T-helper 2 cell treated with Interferon-gamma antibody and Interleukin-4, amounts not matched to agents 5 μg/mL and 100 μg/mL, for 36 hours (primary cell): ENCODE measurements at regions not wholly inside any gene's neighbourhood (a gene's known extent, or its start where the extent isn't known, plus 50 kb on each side); places are given as distances from the start of the nearest gene placed in this dataset.
"Not testable (repeated sequence)": the region's sequence is repeated elsewhere in the genome, so short reads cannot be mapped to it uniquely, and the experiment has no call there.

Experiments used
- DNase-seq: peaks from one replicate; pipeline ENCODE4 v3.0.0; 2021; ENCODE audit warnings: low spot score
- H3K27ac Mint-ChIP-seq: one replicate; pipeline ENCODE4 v1.8.0; 2021; ENCODE audit warnings: mild to moderate bottlenecking, mixed read lengths
- H3K27me3 Mint-ChIP-seq: one replicate; pipeline ENCODE4 v1.8.0; 2021; ENCODE audit warnings: low read depth, mixed read lengths
- H3K36me3 Mint-ChIP-seq: one replicate; pipeline ENCODE4 v1.8.0; 2021; ENCODE audit warnings: low read depth, mixed read lengths
- H3K4me1 Mint-ChIP-seq: one replicate; pipeline ENCODE4 v1.8.0; 2021; ENCODE audit warnings: low read depth, mixed read lengths
- H3K4me3 Mint-ChIP-seq: one replicate; pipeline ENCODE4 v1.8.0; 2022; ENCODE audit warnings: mild to moderate bottlenecking, moderate library complexity, mixed read lengths
- H3K9me3 Mint-ChIP-seq: one replicate; pipeline ENCODE4 v1.8.0; 2021; ENCODE audit warnings: mixed read lengths

GRCh38 chr7:159335181-159335926 lies 190.7 kb upstream of the VIPR2 start:
- H3K27ac Mint-ChIP-seq, DNase-seq, H3K27me3 Mint-ChIP-seq, H3K4me3 Mint-ChIP-seq, H3K36me3 Mint-ChIP-seq, H3K4me1 Mint-ChIP-seq: not testable (repeated sequence)
- H3K9me3 Mint-ChIP-seq: peaks cover 20% of the 10 kb centered on the region

DNA sequence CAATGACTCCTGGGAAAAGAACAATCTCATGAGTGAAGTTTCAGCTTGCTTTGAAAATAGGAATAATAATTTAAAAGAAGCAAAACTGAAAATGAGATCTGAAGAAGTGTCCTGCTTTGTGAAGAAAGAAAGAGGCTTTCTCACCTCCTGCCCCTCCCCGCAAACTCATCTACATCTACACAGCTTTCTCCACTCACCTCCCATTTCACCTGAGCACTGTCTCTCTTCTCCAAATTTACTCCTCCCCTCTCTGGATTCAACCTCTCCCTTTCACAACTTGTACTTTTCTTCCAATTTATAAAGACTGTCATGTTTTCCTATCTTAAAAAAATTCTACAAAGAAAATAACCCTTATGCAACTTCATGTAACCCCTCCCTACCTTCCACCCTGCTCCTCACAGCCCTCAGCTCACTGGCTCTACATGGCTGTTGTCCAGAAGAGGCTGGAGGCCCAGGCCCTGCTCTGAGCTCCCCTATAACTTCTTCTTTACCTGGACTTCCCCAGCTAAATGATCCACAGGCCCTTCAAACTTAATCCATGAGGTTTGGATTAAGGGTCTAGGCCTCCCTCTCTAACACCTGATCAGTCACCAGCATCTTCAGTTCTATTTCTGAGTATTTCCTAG lies 188.3 kb upstream of the VIPR2 start:
- H3K27me3 Mint-ChIP-seq, H3K27ac Mint-ChIP-seq, DNase-seq, H3K4me1 Mint-ChIP-seq, H3K4me3 Mint-ChIP-seq, H3K36me3 Mint-ChIP-seq: not testable (repeated sequence)
- peaks cover 28% of the 10 kb centered on the region for H3K9me3 Mint-ChIP-seq

GRCh38 chr7:159331462-159331861 lies 186.8 kb upstream of the VIPR2 start:
- Mint-ChIP-seq H3K27me3 (no peaks in the 10 kb centered on the region), H3K9me3 (peaks cover 37% of the 10 kb centered on the region), H3K27ac (no peak overlapping the region), H3K4me1 (no peaks in the 10 kb centered on the region), H3K4me3 (no peak overlapping the region), H3K36me3 (no peaks in the 10 kb centered on the region)
- DNase-seq: no peak

GRCh38 chr7:159329818-159330378 lies 185.2 kb upstream of the VIPR2 start:
- no peak overlapping the region for H3K27ac Mint-ChIP-seq
- no peak for DNase-seq
- H3K36me3 Mint-ChIP-seq: no peaks in the 10 kb centered on the region
- H3K4me1 Mint-ChIP-seq: no peaks in the 10 kb centered on the region
- no peaks in the 10 kb centered on the region for H3K27me3 Mint-ChIP-seq
- no peak overlapping the region for H3K4me3 Mint-ChIP-seq
- peaks cover 43% of the 10 kb centered on the region for H3K9me3 Mint-ChIP-seq

- Mint-ChIP-seq H3K27ac (no peak overlapping the region), H3K4me3 (no peak overlapping the region), H3K36me3 (no peaks in the 10 kb centered on the region), H3K4me1 (no peaks in the 10 kb centered on the region), H3K27me3 (no peaks in the 10 kb centered on the region), H3K9me3 (peaks cover 40% of the 10 kb centered on the region)
- no peak for DNase-seq
These were observed 183.4 kb upstream of the VIPR2 start for GRCh38 chr7:159328096-159328495.

GRCh38 chr7:159323359-159323758 lies 178.7 kb upstream of the VIPR2 start:
- H3K9me3 Mint-ChIP-seq: peaks cover 26% of the 10 kb centered on the region
- no peaks in the 10 kb centered on the region for H3K27me3 Mint-ChIP-seq
- H3K27ac Mint-ChIP-seq: no peak overlapping the region
- no peaks in the 10 kb centered on the region for H3K36me3 Mint-ChIP-seq
- DNase-seq: no peak
- H3K4me1 Mint-ChIP-seq: no peaks in the 10 kb centered on the region
- H3K4me3 Mint-ChIP-seq: no peak overlapping the region

DNA sequence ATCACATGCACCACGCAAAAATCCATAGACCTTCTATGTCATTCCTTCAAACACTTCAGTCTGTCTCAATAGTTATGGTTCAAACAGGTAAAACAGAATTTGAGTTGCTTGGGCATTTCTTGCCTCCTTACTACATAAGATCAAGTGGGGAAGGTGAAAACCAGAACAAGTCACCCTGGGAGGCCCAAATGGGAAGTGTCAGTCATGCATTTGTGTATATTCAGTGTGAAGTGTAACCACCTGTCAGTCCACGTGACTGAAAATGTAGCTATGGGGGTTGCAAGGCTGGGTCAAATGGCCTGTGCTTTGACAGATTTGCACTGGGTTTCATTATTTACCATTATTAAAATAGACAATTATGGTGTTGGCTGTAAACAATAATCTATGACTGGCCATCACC lies 176.6 kb upstream of the VIPR2 start:
- H3K27ac Mint-ChIP-seq: no peak overlapping the region
- DNase-seq: no peak
- no peak overlapping the region for H3K4me3 Mint-ChIP-seq
- H3K27me3 Mint-ChIP-seq: no peaks in the 10 kb centered on the region
- H3K9me3 Mint-ChIP-seq: peaks cover 26% of the 10 kb centered on the region
- no peaks in the 10 kb centered on the region for H3K4me1 Mint-ChIP-seq
- no peaks in the 10 kb centered on the region for H3K36me3 Mint-ChIP-seq

GRCh38 chr7:159318682-159319351 lies 174.2 kb upstream of the VIPR2 start:
- Mint-ChIP-seq H3K4me3 (no peak overlapping the region), H3K27me3 (peaks cover 2% of the 10 kb centered on the region), H3K27ac (no peak overlapping the region), H3K4me1 (no peaks in the 10 kb centered on the region), H3K9me3 (peaks cover 15% of the 10 kb centered on the region), H3K36me3 (no peaks in the 10 kb centered on the region)
- no peak for DNase-seq

DNA sequence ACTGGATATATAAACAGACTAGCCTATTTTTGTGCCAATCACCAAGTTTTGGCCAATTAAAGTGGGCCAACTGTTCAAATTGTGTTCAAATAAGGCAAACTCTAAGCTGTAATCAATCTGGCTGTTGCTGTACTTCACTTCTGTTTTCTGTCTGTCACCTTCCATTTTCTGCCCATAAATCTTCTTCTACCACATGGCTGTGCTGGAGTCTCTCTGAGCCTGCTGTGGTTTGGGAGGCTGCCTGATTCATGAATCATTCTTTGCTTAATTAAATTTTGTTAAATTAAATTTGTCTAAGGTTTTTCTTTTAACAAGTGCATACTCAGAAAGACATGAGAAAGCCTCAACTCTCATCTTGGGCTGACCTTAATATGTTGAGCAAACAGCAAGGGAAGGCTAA lies 172.6 kb upstream of the VIPR2 start:
- Mint-ChIP-seq H3K27me3 (peaks cover 2% of the 10 kb centered on the region), H3K9me3 (peaks cover 15% of the 10 kb centered on the region), H3K4me3 (no peak overlapping the region), H3K36me3 (no peaks in the 10 kb centered on the region), H3K27ac (no peak overlapping the region), H3K4me1 (no peaks in the 10 kb centered on the region)
- DNase-seq: no peak

DNA sequence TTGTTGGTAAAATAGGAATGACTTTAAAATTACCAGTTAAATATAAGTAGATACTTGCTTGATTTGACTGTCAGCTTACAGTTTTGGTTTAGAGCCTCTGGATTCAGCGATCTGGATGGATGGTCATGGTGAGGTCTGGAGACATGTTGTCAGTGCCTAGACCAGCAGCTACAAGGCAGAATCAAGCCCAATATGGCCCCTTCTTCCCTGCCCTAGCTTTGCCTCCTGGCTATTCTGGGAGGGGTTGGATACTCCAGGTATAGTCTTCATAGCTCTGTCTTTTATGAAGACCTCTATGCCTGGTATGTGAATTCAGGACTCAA lies 166.5 kb upstream of the VIPR2 start:
- Mint-ChIP-seq H3K9me3 (peaks cover 4% of the 10 kb centered on the region), H3K36me3 (no peaks in the 10 kb centered on the region), H3K4me3 (no peak overlapping the region), H3K27me3 (peaks cover 8% of the 10 kb centered on the region), H3K27ac (no peak overlapping the region), H3K4me1 (no peaks in the 10 kb centered on the region)
- DNase-seq: no peak

DNA sequence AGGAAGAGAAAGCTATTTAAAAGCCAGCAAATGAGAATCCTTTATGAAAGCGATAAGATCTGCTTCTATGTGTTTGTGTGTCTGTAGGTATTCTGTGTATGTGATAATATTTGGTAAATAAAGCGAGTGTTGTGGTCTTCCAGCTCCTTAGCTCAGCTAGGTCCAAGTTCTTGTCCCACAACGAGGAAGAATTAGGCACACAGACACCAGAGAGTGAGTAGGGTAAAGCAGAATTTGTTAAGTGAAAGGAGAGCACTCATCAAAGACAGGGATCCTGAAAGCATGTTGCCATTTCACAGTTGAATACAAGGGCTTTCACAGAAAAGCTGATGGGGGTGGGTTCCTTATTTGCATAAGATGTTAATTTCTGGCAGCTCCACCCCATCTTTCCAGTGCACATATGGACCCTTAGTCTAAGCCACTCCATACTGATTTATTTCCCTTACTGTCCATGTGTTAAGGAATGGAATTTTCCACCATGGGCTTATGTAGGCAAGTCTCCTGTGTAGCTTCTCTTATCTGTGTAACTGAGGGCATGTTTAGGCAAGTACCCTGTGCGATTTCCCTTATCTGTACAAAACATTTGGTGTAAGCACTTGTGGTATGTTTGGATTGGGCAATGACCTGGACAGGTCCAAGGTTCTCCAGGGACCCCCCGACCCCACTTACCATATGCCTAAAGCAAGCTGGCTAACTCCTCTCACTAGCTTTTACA lies 165.9 kb upstream of the VIPR2 start:
- no peak overlapping the region for H3K27ac Mint-ChIP-seq
- DNase-seq: no peak
- H3K36me3 Mint-ChIP-seq: no peaks in the 10 kb centered on the region
- H3K4me3 Mint-ChIP-seq: no peak overlapping the region
- no peaks in the 10 kb centered on the region for H3K4me1 Mint-ChIP-seq
- peaks cover 4% of the 10 kb centered on the region for H3K9me3 Mint-ChIP-seq
- peaks cover 8% of the 10 kb centered on the region for H3K27me3 Mint-ChIP-seq

GRCh38 chr7:159309214-159309613 lies 164.5 kb upstream of the VIPR2 start:
- H3K4me3 Mint-ChIP-seq, H3K27ac Mint-ChIP-seq, H3K4me1 Mint-ChIP-seq, DNase-seq, H3K9me3 Mint-ChIP-seq, H3K36me3 Mint-ChIP-seq, H3K27me3 Mint-ChIP-seq: not testable (repeated sequence)

GRCh38 chr7:159306012-159306411 lies 161.3 kb upstream of the VIPR2 start:
- no peak for DNase-seq
- Mint-ChIP-seq H3K4me3 (no peak overlapping the region), H3K36me3 (no peaks in the 10 kb centered on the region), H3K9me3 (no peaks in the 10 kb centered on the region), H3K4me1 (no peaks in the 10 kb centered on the region), H3K27ac (no peak overlapping the region), H3K27me3 (peaks cover 4% of the 10 kb centered on the region)

GRCh38 chr7:159305185-159305584 lies 160.5 kb upstream of the VIPR2 start:
- H3K4me1 Mint-ChIP-seq, H3K36me3 Mint-ChIP-seq, H3K9me3 Mint-ChIP-seq, DNase-seq, H3K4me3 Mint-ChIP-seq, H3K27me3 Mint-ChIP-seq, H3K27ac Mint-ChIP-seq: not testable (repeated sequence)
